MM.1S (cell line): ENCODE measurements at regions not wholly inside any gene's neighbourhood (a gene's known extent, or its start where the extent isn't known, plus 50 kb on each side); places are given as distances from the start of the nearest gene placed in this dataset.

Experiments used
- EZH2 ChIP-seq: fragments of 300-600 bp; sonication (generic); optimal IDR thresholded peaks from 2 replicates; pipeline ENCODE3; 2017; ENCODE audit warnings: low read depth, mild to moderate bottlenecking, antibody characterized with exemption, low read length, mixed read lengths
- EZH2phosphoT487 ChIP-seq: fragments of 300-600 bp; sonication (generic); IDR thresholded peaks from 2 replicates; pipeline ENCODE4 v1.6.1; 2018; ENCODE audit warnings: antibody characterized with exemption, low read length
- TF ChIP-seq, protein P1 (sequence below): fragments of 300-600 bp; sonication (generic); IDR thresholded peaks from 2 replicates; pipeline ENCODE4 v1.5.1; 2016; ENCODE audit warnings: antibody characterized with exemption, low read length, mixed read lengths

DNA sequence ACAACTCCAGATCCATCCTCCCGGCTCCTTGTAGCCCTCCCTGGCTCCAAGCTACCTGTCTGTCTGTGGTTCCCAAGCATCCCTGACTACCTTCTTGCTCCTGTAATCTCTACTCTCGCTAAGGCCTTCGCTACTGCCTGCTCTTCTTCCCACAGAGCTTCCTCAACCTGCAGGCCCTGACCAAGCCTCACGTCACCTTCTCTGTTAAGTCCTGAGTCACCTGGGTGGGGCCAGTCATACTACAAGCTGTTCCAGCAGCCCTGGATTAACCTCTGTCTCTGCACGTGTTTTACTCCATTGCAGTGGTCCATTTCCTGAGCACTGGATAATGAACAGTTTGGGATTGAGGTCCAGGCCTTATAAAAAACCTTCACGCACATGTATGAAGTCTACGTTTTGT is 770.7 kb downstream of the BCL11B start:
- no peak for TF ChIP-seq EZH2
- TF ChIP-seq, protein P1, sequence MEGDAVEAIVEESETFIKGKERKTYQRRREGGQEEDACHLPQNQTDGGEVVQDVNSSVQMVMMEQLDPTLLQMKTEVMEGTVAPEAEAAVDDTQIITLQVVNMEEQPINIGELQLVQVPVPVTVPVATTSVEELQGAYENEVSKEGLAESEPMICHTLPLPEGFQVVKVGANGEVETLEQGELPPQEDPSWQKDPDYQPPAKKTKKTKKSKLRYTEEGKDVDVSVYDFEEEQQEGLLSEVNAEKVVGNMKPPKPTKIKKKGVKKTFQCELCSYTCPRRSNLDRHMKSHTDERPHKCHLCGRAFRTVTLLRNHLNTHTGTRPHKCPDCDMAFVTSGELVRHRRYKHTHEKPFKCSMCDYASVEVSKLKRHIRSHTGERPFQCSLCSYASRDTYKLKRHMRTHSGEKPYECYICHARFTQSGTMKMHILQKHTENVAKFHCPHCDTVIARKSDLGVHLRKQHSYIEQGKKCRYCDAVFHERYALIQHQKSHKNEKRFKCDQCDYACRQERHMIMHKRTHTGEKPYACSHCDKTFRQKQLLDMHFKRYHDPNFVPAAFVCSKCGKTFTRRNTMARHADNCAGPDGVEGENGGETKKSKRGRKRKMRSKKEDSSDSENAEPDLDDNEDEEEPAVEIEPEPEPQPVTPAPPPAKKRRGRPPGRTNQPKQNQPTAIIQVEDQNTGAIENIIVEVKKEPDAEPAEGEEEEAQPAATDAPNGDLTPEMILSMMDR = no peak
- TF ChIP-seq EZH2phosphoT487 = no peak
